ENCODE measurements at regions not wholly inside any gene's neighbourhood (a gene's known extent, or its start where the extent isn't known, plus 50 kb on each side); places are given as distances from the start of the nearest gene placed in this dataset.
"Not testable (repeated sequence)": the region's sequence is repeated elsewhere in the genome, so short reads cannot be mapped to it uniquely, and the experiment has no call there.

DNA sequence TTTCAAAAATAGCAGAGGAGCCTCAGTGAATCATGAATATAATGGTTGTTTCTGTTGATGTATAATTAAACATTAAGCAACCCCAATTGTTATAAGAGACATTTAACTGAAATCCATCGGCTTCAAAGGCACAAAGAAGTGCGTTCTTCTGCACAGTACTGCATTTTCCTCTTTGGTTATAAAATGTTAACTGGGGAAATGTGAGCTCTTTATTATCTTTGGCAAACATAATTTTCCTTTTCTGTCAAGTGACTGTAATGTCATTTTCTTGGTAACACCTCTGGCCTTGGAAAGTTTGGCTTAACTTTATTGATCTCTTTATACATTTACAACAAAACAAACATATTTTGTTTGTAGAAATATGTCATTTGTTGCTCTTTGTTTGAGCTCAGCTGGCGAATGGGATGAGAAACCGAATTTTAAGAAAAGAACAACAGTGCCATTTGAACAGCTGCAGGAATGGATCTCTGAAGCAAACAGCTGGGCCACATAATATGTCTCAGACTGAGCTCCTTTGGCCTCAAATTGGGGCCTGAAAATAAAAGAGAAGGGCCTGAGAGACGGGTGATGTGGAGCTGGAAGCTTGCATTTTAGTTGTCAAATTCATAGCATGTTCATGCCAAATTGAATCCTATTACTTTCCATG is 427.0 kb upstream of the SPTLC3 start:
- DNase-seq (ENCODE audit: low spot score): no peak

DNA sequence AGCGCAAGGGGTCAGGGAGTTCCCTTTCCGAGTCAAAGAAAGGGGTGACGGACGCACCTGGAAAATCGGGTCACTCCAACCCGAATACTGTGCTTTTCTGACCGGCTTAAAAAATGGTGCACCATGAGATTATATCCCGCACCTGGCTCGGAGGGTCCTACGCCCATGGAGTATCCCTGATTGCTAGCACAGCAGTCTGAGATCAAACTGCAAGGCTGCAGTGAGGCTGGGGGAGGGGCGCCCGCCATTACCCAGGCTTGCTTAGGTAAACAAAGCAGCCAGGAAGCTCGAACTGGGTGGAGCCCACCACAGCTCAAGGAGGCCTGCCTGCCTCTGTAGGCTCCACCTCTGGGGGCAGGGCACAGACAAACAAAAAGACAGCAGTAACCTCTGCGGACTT is 426.1 kb upstream of the SPTLC3 start:
- DNase-seq (ENCODE audit: low spot score): not testable (repeated sequence)

DNA sequence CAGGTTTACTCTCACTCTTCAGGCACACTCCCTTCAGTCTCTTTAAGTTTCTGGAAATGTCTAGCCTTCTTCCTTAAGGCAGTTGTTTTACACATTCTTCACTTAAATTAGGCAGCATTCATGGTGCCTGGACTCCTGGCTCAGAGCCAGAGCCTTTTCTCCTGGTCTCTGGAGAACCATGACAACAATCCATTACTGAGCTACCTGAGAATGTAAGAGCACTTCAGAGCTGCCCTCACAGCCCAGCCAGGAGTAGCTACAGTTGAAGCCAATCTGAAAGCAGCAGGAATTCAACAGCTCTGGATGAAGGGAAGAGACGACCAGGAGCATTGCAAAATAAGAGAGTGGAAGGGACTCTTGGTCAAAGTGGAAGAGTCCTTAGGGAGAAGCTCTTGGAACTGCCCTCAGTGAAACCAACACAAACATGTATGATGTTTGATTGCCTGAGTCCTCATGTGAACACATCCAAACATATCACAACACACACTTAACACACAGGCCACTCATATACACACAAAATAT is 416.8 kb upstream of the SPTLC3 start:
- no peak for DNase-seq (ENCODE audit: low spot score)

DNA sequence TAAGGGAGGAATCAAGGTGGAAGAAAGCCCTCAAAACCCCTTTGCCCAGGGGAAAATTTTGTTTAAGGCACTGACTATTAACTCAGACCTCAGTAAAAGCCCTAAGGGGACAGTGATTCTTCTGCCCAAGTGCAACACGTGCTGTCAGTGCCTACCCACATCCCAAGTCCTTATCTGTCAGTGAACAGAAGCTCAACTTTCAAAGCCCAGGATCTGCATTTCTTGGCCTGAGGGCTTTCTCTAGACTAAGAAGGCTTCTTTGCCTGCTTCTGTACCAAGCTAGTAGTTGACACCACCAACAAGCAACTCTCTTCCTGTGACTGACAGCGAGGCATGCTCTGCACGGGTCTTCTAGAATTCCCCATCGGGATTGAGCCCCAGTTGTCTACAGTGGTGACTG is 416.0 kb upstream of the SPTLC3 start:
- no peak for DNase-seq (ENCODE audit: low spot score)

DNA sequence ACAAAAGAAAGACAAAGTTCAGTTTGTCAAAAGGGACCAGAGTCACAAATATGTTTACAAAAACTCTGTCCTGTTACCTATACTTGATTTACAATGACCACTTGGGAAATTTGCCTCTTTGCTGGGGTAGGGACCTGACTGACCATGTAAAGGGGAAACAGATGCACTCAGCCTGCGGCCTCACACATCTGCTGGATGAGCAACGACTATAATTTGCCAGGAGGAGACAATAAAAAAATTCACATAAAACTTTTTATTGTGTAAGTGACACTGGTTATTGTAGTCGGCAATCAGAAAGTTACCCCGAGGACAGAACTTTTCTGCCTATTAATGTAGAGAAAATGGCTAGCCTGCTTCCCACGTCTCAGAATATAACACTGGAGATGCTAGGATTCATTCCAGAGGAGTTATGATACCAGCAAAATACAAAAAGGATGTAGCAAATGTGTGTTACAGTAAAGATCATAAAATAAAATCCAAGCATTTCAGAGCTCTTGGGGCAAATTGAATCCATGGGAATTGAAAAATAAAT is 415.4 kb upstream of the SPTLC3 start:
- no peak for DNase-seq (ENCODE audit: low spot score)

- peak; percentile 26 for DNase-seq (ENCODE audit: low spot score)
Observed at GRCh38 chr20:12594410-12595088, 414.2 kb upstream of the SPTLC3 start.

- DNase-seq (ENCODE audit: low spot score): no peak
Observed at GRCh38 chr20:12595841-12596240, 412.9 kb upstream of the SPTLC3 start.

DNA sequence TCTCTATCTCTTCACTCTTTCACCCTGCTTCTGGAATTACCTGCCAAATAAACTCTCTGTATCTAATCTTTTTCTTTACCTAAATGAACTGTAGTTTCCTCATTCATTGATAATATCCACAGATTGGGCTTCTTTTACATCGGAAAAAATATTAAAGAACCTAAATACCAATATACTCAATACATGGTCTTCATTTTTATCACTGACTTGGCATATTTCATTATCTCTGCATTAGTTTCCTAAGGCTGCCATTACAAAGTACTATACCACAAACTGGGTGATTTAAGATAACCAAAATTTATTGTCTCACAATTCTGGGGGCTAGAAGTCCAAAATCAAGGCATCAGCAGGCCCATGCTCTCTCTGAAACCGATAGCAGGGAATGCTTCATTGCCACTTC is 411.9 kb upstream of the SPTLC3 start:
- no peak for DNase-seq (ENCODE audit: low spot score)

DNA sequence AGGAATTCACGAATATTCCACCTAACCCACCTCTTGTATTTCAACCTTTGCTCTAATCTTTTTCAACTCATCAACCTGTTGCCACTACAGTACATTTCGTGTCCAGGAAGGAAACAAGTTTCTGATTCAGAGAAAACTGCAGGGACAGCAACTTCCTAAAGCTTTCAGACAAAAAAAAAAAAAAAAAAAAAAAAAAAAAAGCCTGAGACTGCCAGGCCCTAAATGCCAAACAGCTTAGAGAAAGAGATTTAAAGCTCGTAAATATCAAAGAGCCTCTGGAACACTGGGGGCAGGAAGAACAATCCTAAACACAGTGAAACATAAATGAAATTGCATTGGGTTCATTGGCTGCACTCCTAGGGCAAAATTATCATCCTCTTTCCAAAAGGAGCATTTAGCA is 411.2 kb upstream of the SPTLC3 start:
- DNase-seq (ENCODE audit: low spot score): peak; percentile 26

- DNase-seq (ENCODE audit: low spot score): no peak
Observed at GRCh38 chr20:12598894-12599293, 409.9 kb upstream of the SPTLC3 start.

DNA sequence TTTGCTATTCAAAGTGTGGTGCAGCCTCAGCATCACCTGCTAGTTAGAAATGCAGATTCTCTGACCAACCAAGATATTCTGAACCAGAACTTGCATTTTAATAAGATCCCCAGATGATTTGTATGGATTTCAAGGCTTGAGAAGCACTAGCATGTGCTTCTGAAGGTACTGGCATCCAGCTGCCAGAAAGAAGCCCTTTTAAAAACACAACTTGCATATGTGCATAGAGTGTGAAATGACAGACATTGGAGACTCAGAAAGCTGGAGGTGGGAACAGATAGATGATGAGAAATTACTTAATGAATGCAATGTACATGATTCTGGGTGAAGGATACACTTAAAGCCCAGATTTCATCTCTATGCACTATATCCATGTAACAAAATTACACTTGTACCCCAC is 409.3 kb upstream of the SPTLC3 start:
- no peak for DNase-seq (ENCODE audit: low spot score)

DNA sequence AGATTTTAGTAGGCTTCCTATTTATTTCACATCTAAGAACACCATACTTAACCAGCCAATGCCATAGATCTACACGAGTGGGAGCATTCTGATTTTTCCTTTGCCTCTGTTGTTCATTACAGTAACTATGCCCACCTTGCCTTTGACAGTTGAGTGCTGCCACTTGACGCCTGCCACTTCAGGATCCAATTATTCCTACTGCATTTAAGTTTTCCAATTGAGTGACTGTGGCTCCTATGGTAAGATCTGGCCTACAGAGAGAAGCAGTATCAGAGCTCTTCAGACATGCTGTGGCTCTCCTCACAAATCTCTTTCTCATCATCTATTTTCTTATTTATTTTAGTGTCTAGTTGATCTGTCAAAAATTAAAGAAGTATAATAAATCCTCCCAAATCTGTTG is 403.0 kb upstream of the SPTLC3 start:
- DNase-seq (ENCODE audit: low spot score): no peak

DNA sequence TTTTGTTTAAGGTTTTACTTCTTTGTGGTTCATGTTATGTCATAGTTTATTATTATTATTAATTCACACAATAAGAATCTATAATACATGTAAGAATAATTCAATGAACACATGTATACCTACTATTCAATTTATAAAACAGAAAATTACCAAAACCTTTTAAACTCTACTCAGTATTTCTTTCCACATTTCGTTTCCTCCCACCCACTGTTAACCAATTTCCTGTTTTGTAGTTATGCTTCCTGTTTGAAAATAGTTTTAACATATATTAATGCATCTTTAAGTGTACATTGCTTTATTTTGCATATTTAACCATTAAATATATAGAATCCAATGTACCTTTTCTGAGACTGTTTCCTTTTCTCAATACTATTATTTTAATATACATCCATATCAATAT is 397.9 kb upstream of the SPTLC3 start:
- DNase-seq (ENCODE audit: low spot score): no peak

DNA sequence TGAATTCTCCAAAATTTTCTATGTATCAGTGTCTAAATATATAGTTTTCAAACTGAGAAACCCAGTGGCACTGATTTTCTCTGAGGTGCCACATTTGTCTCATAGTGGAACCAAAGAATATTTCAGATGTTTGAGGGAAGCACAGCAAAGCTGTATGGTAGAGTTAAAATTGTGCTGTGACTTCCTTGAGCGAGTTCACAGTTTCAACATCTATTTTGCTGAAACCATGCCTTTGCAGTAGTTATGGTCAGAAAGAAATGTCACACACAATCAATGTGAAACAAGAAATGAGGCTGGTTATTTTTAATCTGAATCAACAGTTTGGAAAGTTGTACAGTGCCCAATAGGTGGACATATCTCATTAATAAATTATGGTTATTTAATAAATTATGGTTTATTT is 394.0 kb upstream of the SPTLC3 start:
- no peak for DNase-seq (ENCODE audit: low spot score)

DNA sequence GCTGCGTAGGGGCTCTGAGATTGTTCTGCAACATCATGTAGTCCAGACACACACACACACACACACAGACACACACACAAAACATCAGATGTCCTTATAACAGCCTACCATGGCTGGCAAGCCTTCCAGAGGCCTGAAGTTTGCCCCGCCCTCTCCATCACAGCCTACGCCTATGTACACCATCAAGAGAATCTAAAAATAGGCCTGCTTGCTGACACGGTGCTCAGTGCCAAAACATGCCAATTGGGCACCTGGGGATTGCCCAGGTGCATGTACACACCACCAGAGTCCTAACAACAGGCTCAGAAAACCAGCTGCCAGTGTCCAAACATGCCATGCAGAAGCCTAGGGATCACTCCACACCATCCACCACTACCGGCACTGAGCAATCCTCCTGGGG is 391.7 kb upstream of the SPTLC3 start:
- no peak for DNase-seq (ENCODE audit: low spot score)

DNA sequence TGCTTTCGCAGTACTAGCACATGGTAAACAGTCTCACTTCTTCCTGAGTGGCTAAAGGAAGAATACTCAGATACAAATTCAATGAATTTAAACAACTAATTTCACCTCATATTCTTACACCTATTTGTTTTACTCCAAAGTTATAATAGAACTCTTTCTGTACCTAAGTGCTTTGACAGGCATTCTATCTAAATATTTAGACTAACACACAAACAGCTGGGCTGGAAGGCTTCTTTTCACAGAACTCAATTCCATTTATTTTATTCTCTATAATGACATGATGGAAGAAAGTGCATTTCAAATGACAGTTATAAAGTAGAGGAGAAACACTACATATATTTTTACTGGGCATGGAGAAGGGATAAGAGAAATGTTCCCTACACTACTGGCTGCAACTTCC is 384.9 kb upstream of the SPTLC3 start:
- DNase-seq (ENCODE audit: low spot score): no peak

DNA sequence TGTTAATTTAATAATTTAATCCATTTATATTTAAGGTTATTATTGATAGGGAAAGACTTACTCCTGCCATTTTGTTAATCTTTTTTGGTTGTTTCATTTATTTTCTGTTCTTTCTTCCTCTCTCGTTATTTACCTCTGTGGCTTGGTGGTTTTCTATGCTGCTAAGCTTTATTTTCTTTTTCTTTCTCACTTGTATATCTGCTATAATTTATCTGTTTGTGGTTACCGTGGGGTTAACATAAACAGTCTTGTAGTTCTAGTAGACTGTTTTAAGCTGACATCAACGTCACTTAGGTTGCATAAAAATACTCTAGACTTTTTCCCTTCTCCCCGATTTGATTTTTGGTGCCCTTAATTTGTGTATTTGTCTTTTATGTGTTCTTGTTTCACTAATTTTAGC is 381.3 kb upstream of the SPTLC3 start:
- DNase-seq (ENCODE audit: low spot score): no peak

GRCh38 chr20:12638633-12639312 is 370.0 kb upstream of the SPTLC3 start:
- no peak for DNase-seq (ENCODE audit: low spot score)

- no peak for DNase-seq (ENCODE audit: low spot score)
Observed at GRCh38 chr20:12640251-12640650, 368.5 kb upstream of the SPTLC3 start.

DNA sequence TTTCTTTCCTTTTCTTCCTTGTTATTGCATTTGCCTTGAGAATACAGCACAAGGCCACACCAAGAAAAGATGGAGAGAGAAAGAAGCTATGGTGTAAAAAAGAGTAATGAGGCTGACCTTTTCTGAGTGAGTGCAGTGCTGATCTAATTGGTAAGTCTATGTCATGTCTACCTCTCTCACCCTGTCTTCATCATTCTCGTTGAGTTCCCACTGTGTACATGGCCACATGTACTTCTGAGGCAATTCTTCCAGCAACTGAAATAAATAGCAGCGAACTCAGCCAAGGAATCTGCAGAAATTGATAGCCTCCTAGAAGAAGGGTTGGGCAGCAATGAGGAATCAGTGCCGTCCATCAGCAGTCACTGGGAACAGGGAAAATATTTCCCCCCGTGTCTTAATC is 367.2 kb upstream of the SPTLC3 start:
- no peak for DNase-seq (ENCODE audit: low spot score)

GRCh38 chr20:12644461-12644860 is 364.3 kb upstream of the SPTLC3 start:
- no peak for DNase-seq (ENCODE audit: low spot score)

DNA sequence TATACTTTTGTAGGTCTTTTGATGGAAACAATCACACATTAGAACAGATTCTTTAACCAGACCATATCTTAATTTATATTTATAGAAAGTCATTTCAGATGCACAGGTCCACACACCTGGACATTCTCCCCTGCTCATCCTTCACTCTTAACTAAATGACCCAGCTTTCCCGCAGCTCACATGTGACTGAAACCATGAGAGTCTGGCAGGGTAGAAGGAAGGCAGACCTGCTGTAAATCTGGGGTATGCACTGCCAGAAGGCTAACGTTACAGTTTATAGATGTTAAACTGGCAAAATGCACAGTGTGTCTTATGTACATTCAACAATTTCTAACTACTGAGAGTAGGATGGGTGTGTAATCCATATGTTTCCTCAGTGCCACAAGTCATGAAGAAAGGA is 359.5 kb upstream of the SPTLC3 start:
- no peak for DNase-seq (ENCODE audit: low spot score)

DNA sequence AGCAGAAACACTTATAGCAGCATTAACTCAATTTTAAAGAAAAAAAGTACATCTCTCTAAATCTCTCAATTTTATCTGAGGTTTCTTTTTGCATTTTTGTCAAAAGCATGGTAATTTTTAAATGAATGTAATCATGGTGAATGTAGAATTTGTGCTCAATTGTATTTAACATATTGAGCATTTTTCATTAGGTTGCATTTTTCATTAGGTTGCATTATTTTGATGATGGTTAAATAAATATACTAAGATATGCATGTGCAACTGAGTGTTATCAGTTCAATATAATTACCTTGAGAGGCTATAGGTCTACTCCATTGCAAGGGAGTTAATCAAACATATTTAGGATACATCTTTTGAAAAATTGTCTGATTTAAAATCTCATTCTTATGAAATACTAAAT is 355.1 kb upstream of the SPTLC3 start:
- DNase-seq (ENCODE audit: low spot score): no peak
